ENCODE measurements at regions not wholly inside any gene's neighbourhood (a gene's known extent, or its start where the extent isn't known, plus 50 kb on each side); places are given as distances from the start of the nearest gene placed in this dataset.
"Not testable (repeated sequence)": the region's sequence is repeated elsewhere in the genome, so short reads cannot be mapped to it uniquely, and the experiment has no call there.

DNA sequence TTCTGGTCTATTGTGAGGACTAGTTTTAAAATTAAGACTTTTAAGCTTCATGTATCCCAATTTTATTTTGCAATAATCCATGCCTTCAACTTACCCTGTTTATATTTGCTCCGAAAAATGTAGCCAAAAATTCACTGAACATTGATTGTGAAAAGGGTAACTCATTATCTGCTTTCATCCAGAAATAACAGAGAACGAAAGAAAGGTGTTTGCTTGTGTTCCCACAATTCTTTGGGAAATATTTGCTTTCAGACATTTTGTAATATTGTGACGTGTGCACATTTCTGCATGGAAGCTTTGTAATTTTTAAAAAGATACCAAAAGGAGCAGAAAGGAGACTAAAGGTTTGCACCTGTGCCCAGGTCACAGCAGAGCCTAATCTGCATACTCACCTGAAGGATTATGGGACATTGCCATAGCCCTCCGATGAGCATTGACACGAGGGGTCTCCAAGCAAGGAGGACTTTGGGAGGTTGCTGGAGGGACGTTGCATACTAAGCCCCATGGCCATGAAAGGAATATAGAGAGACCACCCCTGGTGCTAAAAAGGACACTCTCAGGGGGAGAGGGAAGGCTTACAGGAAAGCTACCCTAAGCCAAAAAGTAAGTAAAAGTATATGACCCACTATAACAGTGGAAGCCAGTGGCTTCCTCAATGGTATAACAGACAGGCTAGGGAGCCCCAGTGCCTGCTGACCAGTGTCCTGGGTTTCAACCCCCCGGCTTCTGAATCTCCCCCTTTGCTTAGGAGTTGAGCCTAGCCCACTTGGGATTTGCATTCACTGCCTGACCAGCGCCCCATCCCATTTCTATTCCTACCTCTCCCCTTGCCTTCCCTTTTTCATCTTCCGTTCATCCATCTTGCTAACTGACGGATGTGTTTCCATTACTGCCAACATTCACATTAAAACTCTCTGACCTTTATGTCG is 148.6 kb upstream of the ZC3H12A start:
- no peak for DNase-seq

GRCh38 chr1:37332126-37332525 is 142.3 kb upstream of the ZC3H12A start:
- no peak for DNase-seq

GRCh38 chr1:37338658-37339057 is 135.7 kb upstream of the ZC3H12A start:
- peak; percentile 80 for DNase-seq

GRCh38 chr1:37342736-37343135 is 131.6 kb upstream of the ZC3H12A start:
- DNase-seq: no peak

GRCh38 chr1:37347104-37347649 is 127.2 kb upstream of the ZC3H12A start:
- DNase-seq: no peak

DNA sequence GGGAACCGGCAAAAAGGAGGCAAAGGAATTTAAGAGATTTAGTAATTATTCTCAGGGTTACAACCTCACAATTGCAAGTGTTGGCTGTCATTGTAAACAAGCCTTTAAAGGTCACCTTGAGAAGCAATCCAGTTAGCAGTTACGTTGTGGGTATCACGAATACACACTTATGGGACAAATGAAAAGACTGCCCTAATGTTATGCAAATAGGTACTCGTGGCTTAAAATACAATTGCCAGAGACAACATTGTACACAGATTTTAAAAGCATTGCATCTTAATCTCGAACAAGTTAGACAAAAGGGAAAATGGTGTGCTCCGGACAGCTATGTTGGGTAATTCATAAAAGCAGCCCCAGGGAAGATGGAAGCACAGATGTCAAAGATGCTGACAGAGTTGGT is 120.5 kb upstream of the ZC3H12A start:
- DNase-seq: no peak

DNA sequence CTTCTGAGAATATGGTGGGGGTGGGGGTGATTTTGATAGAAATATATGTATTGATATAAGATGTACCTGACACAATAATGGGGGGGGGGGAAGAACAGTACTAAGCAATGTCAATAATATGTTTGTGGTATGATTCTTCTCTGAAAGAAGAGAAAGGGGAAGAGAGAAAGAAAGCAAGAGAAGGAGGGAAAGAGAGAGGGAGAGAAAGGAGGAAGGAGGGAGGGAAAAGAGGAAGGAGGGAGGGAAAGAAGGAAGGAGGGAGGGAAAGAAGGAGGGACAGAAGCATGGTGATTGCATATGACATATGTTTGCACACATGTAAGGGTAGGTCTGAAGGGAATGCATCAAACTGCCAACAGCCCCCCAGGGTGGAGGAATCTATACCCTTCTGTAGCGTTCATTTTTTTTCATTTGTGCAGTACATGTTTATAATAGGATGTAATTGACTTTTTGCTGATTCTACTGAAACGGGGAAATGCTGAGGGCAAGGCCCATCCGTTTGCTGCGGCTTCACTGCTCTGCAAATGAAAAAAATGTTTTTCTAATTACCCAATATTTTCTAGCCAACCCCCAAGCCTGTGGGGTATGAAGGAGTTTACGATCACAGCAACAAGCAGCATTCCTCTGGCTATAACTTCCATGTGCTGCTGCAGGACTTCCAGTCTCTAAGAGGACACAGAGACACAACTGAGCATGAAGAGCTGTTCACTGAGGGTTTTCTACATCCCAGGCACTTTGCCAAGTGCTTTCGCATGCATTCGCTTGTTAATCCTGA is 119.3 kb upstream of the ZC3H12A start:
- DNase-seq: no peak

GRCh38 chr1:37358992-37359391 is 115.4 kb upstream of the ZC3H12A start:
- no peak for DNase-seq

DNA sequence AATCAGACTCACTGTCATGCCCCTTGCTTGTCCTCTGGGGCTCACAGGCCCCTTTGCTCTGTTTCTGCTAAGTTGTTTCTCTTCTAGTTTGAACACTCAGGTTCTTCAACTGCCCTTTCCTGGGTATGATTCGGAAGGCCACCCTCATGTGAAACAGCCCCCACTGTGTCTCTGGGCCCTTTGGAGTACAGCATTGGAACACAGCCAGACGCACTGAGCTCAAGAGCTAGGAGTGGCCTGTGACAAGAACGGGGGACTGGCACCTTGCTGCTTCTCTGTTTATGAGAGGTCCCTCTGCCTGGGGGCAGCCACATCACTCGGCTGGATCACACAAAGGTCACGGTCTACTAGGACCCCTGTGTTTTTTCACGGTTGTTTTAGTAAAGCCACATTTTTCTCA is 114.4 kb upstream of the ZC3H12A start:
- no peak for DNase-seq

- DNase-seq: no peak
Observed at GRCh38 chr1:37362594-37363385, 111.6 kb upstream of the ZC3H12A start.

DNA sequence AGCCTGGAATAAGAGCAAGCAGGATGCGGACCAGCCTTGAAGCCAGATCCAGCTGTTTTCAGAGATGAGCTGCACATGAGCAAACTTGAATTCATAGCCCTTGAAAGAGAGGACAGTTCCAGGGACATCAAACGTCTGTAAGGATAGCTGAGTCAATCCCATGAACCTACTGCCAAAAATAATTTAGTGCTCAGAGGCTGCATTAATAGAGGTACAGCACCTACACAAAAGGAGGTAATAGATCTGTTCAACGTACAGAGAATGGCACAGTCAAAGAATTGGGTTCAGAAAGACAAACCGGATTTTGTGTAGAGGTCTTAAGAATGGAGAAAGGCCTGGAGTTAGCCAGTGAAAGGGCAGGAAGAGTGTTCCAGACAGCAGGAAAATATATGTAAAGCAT is 110.8 kb upstream of the ZC3H12A start:
- no peak for DNase-seq

- not testable (repeated sequence) for DNase-seq
Observed at GRCh38 chr1:37368665-37369315, 105.6 kb upstream of the ZC3H12A start.

DNA sequence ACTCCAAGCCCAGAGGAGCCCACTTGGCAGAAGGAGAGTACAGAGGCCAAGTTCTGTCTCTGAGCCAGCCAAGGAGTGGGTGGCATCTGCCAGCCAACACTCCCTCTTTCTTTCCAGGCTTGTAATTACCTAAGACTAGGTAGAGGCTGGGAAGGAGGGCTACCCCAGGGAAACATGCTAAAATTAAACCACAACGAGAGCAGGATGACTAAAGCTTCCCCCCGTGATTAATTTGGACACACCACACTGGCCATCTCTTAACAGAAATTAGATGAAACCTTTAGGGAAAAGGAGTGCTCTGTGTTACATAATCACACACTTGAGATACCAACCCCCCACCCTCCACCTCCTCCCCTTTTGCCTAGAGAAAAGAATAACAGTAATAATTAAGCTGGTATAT is 102.1 kb upstream of the ZC3H12A start:
- DNase-seq: no peak

DNA sequence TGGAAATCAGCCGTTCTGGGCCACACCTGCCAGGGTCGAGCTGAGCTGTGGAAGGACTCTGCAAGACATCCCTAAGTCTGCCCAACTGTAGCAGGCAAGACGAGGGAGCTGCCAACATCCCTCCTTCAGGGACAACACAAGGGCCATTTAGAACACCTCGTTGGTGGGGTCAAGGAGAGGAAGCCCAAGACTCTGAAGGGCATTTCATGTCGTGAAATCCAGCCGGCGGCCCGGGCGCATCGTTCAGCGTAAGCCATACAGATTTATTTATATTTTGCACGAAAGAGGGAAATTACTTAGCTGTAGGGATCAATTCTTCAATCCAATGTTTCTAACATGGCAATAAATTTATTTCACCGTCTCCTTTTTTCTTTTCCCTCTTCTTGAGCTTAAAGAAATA is 101.7 kb upstream of the ZC3H12A start:
- DNase-seq: no peak

GRCh38 chr1:37373413-37373812 is 101.0 kb upstream of the ZC3H12A start:
- DNase-seq: no peak

- DNase-seq: not testable (repeated sequence)
Observed at GRCh38 chr1:37380546-37380945, 93.8 kb upstream of the ZC3H12A start.

DNA sequence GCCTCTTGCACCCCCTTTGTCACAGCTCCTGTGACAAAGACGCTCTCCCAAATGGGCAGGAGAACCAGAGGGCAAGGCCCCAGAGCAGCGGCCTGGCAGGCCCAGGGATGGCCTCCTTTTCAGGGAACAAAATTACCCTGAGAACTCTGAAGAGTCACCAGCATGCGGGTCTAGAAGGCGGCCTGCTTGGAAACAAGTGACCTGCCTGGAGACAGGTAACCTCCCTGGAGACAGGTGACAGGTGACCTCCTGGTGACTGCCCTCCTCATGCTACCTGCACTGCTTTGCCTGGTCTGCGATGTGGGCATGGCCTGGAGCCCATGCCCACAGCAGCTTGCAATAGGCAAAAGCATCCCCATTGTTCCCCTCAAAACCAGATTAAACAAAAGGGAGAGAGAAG is 86.5 kb upstream of the ZC3H12A start:
- DNase-seq: no peak

DNA sequence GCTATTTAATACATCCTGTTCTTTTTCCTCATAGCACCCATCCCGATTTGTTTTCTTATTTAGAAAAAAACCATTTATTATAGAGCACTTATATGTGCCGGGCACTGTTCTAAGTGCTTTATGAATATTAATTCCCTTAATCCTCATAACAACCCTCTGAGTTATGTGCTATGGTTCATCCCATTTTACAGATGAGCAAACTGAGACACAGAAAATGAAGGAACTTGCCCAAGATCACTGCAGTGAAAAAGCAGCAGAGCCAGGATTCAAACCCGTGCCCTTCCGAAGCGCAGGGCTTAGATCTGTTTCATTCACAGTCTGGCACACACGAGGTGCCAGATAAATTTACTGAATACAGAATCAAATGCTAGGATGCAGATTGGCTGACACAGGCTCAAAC is 85.1 kb upstream of the ZC3H12A start:
- no peak for DNase-seq

GRCh38 chr1:37391211-37392011 is 83.0 kb upstream of the ZC3H12A start:
- DNase-seq: peak; percentile 98

GRCh38 chr1:37392051-37392450 is 82.3 kb upstream of the ZC3H12A start:
- peak; percentile 50 for DNase-seq
